ENCODE measurements at regions not wholly inside any gene's neighbourhood (a gene's known extent, or its start where the extent isn't known, plus 50 kb on each side); places are given as distances from the start of the nearest gene placed in this dataset.

DNA sequence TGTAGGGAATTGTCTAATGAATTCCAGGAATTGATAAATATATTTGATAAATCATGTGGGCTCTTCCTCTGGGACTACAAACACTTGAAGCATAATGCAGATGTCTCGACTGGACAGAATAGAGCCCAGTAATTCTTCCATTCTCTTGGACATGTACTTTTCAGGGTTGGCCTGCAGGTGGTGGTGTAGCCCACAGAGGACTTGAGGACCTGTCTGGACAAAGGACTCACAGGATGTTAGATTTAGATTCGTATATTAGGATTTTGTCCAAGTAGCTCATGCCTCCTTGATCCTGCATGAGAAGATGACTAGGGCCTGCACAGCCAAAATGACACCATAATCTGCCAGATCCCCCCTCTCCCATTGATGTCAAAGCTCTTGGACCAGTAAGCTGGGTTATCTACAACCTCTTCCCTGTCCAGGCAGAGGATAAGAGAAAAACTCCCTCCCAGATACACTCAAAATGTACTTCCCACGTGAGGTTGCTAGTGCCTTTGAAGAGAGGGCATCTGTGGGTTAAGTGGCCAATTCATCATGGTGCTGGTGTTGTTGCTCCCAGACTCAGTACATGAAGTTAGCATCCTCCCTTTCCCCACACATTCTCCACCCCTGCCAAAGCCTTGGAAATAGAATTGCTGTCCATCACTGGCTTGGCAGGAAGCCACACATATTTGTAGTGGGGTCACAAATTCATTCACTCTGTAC, 88.6 kb upstream of the ZNF280D start:
- Mint-ChIP-seq H3K27me3 (no peaks in the 10 kb centered on the region), H3K27ac (no peak overlapping the region), H3K9me3 (no peaks in the 10 kb centered on the region), H3K4me1 (no peaks in the 10 kb centered on the region), H3K36me3 (ENCODE audit: low read depth) (no peaks in the 10 kb centered on the region), H3K4me3 (no peak overlapping the region)
- peak; percentile 32 for DNase-seq
- CTCF ChIA-PET, result interaction anchor here (1.0 to 1.6 kb wide), 2 partner anchors 9 to 11 kb away, joined by 3 to 5 read pairs; no protein-coding TSS in a partner anchor
- POLR2A ChIA-PET, result no interaction called here

DNA sequence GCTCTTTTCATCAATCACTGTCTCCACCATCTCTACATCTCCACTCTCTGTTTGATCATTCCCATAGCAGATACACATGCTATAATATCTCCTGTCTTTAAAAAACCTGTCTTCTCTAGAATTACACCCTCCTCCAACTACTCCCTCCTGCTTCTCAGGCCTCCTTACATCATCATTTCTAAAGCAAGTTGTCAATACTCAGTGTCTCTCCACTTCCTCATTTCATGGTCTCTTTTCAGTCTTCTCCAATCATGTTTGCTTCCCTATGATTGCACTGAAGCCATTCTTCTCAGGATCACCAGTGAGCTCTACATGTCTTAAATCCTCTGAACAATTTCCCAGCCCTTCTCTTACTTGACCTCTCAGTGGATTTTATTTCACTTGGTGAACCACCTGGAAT, 87.0 kb upstream of the ZNF280D start:
- ChIA-PET POLR2A (no interaction called here), CTCF (no interaction called here)
- H3K27ac Mint-ChIP-seq, result no peak overlapping the region
- no peaks in the 10 kb centered on the region for H3K9me3 Mint-ChIP-seq
- H3K4me3 Mint-ChIP-seq, result no peak overlapping the region
- no peaks in the 10 kb centered on the region for H3K27me3 Mint-ChIP-seq
- H3K4me1 Mint-ChIP-seq, result no peaks in the 10 kb centered on the region
- no peak for DNase-seq
- H3K36me3 Mint-ChIP-seq (ENCODE audit: low read depth), result no peaks in the 10 kb centered on the region

GRCh38 chr15:56817321-56818080, 84.2 kb upstream of the ZNF280D start:
- H3K27ac Mint-ChIP-seq, result no peak overlapping the region
- no peak overlapping the region for H3K4me3 Mint-ChIP-seq
- CTCF ChIA-PET, result no interaction called here
- POLR2A ChIA-PET, result no interaction called here
- H3K9me3 Mint-ChIP-seq, result no peaks in the 10 kb centered on the region
- DNase-seq, result no peak
- peaks cover 3% of the 10 kb centered on the region for H3K4me1 Mint-ChIP-seq
- H3K27me3 Mint-ChIP-seq, result no peaks in the 10 kb centered on the region
- no peaks in the 10 kb centered on the region for H3K36me3 Mint-ChIP-seq (ENCODE audit: low read depth)

GRCh38 chr15:56816781-56817180, 83.5 kb upstream of the ZNF280D start:
- DNase-seq, result no peak
- Mint-ChIP-seq H3K4me3 (no peak overlapping the region), H3K36me3 (ENCODE audit: low read depth) (no peaks in the 10 kb centered on the region), H3K27me3 (no peaks in the 10 kb centered on the region), H3K9me3 (no peaks in the 10 kb centered on the region), H3K4me1 (peaks cover 3% of the 10 kb centered on the region), H3K27ac (no peak overlapping the region)
- ChIA-PET POLR2A (no interaction called here), CTCF (no interaction called here)

- Mint-ChIP-seq H3K4me1 (peaks cover 3% of the 10 kb centered on the region), H3K27me3 (no peaks in the 10 kb centered on the region), H3K9me3 (peaks cover 4% of the 10 kb centered on the region), H3K27ac (no peak overlapping the region), H3K36me3 (ENCODE audit: low read depth) (no peaks in the 10 kb centered on the region), H3K4me3 (no peak overlapping the region)
- ChIA-PET CTCF (no interaction called here), POLR2A (no interaction called here)
- DNase-seq, result no peak
Measured at GRCh38 chr15:56815247-56815646, 81.9 kb upstream of the ZNF280D start.

GRCh38 chr15:56814429-56814828, 81.1 kb upstream of the ZNF280D start:
- peaks cover 6% of the 10 kb centered on the region for H3K9me3 Mint-ChIP-seq
- H3K4me1 Mint-ChIP-seq, result peaks cover 3% of the 10 kb centered on the region
- CTCF ChIA-PET, result interaction anchor here (1.3 kb wide), 1 partner anchor 28 kb away, joined by 3 read pairs; no protein-coding TSS in a partner anchor
- no peaks in the 10 kb centered on the region for H3K27me3 Mint-ChIP-seq
- H3K27ac Mint-ChIP-seq, result no peak overlapping the region
- POLR2A ChIA-PET, result no interaction called here
- H3K36me3 Mint-ChIP-seq (ENCODE audit: low read depth), result no peaks in the 10 kb centered on the region
- no peak for DNase-seq
- H3K4me3 Mint-ChIP-seq, result no peak overlapping the region

DNA sequence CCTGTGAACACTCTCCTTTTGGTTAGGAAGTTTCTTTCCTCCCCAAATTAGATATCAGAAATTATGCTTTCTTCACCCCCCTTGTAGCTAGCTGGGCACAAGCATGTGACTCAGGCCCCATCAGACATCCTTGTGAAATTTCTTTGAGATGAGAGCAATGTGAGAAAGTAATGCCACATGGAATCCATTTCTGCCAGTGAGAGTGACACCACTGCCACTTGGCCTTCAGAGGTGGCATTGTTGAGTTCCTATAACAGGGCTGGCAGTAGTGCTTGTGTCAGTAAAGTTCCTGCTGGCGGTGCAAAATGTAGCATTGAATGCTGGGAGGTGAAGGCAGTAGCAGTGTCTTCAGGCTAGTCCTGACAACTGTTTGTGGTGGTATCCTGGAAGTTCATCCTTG, 80.7 kb upstream of the ZNF280D start:
- H3K27me3 Mint-ChIP-seq, result no peaks in the 10 kb centered on the region
- no peak overlapping the region for H3K27ac Mint-ChIP-seq
- peaks cover 10% of the 10 kb centered on the region for H3K9me3 Mint-ChIP-seq
- DNase-seq, result no peak
- H3K4me1 Mint-ChIP-seq, result peaks cover 3% of the 10 kb centered on the region
- no peak overlapping the region for H3K4me3 Mint-ChIP-seq
- CTCF ChIA-PET, result interaction anchor here (1.1 to 1.3 kb wide), 2 partner anchors 11 to 28 kb away, joined by 3 read pairs; no protein-coding TSS in a partner anchor
- no peaks in the 10 kb centered on the region for H3K36me3 Mint-ChIP-seq (ENCODE audit: low read depth)
- POLR2A ChIA-PET, result no interaction called here

GRCh38 chr15:56812961-56813360, 79.7 kb upstream of the ZNF280D start:
- Mint-ChIP-seq H3K4me1 (peaks cover 3% of the 10 kb centered on the region), H3K27ac (no peak overlapping the region), H3K36me3 (ENCODE audit: low read depth) (peaks cover 2% of the 10 kb centered on the region), H3K9me3 (peaks cover 20% of the 10 kb centered on the region), H3K4me3 (no peak overlapping the region), H3K27me3 (no peaks in the 10 kb centered on the region)
- ChIA-PET POLR2A (no interaction called here), CTCF (interaction anchor here (0.8 to 1.1 kb wide), 2 partner anchors 9 to 12 kb away, joined by 3 read pairs; no protein-coding TSS in a partner anchor)
- DNase-seq, result no peak

DNA sequence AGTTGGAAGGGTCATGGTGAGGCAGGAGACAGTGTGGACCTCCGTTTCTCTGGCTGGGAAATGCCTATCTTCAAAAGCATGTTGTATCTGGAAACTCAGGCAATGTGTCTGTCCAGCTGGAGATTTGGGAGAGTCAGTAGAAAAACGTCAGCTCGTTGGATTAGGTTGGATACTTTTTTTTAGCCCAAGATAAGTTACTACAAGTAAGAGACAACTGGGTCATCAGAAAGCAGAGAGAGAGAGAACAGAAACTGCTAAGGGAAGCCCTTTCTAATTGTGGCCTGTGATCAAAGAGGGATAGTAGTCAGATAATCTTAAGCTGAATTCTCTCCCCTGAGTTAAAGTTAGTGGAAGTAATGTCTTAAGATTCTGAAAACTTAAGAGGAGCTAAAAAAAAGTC, 78.9 kb upstream of the ZNF280D start:
- DNase-seq, result no peak
- Mint-ChIP-seq H3K4me1 (peaks cover 3% of the 10 kb centered on the region), H3K4me3 (no peak overlapping the region), H3K36me3 (ENCODE audit: low read depth) (peaks cover 2% of the 10 kb centered on the region), H3K27me3 (no peaks in the 10 kb centered on the region), H3K9me3 (peaks cover 24% of the 10 kb centered on the region), H3K27ac (no peak overlapping the region)
- ChIA-PET CTCF (interaction anchor here (0.8 kb wide), 1 partner anchor 10 kb away, joined by 3 read pairs; no protein-coding TSS in a partner anchor), POLR2A (interaction anchor here (0.6 kb wide), 1 partner anchor 460 kb away, joined by 3 read pairs; no protein-coding TSS in a partner anchor)

- Mint-ChIP-seq H3K27ac (no peak overlapping the region), H3K9me3 (peaks cover 24% of the 10 kb centered on the region)
- CTCF ChIA-PET, result no interaction called here
Measured at GRCh38 chr15:56811586-56811985, 78.3 kb upstream of the ZNF280D start.

GRCh38 chr15:56808160-56808559, 74.9 kb upstream of the ZNF280D start:
- Mint-ChIP-seq H3K36me3 (ENCODE audit: low read depth) (peaks cover 2% of the 10 kb centered on the region), H3K27me3 (peaks cover 4% of the 10 kb centered on the region), H3K4me1 (peaks cover 4% of the 10 kb centered on the region), H3K27ac (no peak overlapping the region), H3K4me3 (no peak overlapping the region), H3K9me3 (peaks cover 24% of the 10 kb centered on the region)
- ChIA-PET POLR2A (no interaction called here), CTCF (interaction anchor here (2.5 kb wide), 1 partner anchor 9 kb away, joined by 5 read pairs; no protein-coding TSS in a partner anchor)
- DNase-seq, result no peak

More at GRCh38 chr15:56811586-56811985, 78.3 kb upstream of the ZNF280D start:
- Mint-ChIP-seq H3K27me3 (no peaks in the 10 kb centered on the region), H3K4me3 (no peak overlapping the region), H3K36me3 (ENCODE audit: low read depth) (peaks cover 2% of the 10 kb centered on the region), H3K4me1 (peaks cover 3% of the 10 kb centered on the region)
- no peak for DNase-seq
- POLR2A ChIA-PET, result no interaction called here

- Mint-ChIP-seq H3K27ac (no peak overlapping the region), H3K4me1 (peaks cover 4% of the 10 kb centered on the region), H3K4me3 (no peak overlapping the region), H3K36me3 (ENCODE audit: low read depth) (peaks cover 2% of the 10 kb centered on the region), H3K9me3 (peaks cover 24% of the 10 kb centered on the region), H3K27me3 (peaks cover 9% of the 10 kb centered on the region)
- CTCF ChIA-PET, result interaction anchor here (1.0 kb wide), 1 partner anchor 123 kb away, joined by 3 read pairs; no protein-coding TSS in a partner anchor
- POLR2A ChIA-PET, result interaction anchor here (0.7 kb wide), 1 partner anchor 106 kb away, joined by 3 read pairs; no protein-coding TSS in a partner anchor
- DNase-seq, result no peak
Measured at GRCh38 chr15:56806148-56806536, 72.8 kb upstream of the ZNF280D start.

- peaks cover 20% of the 10 kb centered on the region for H3K9me3 Mint-ChIP-seq
- H3K36me3 Mint-ChIP-seq (ENCODE audit: low read depth), result peaks cover 2% of the 10 kb centered on the region
- H3K27me3 Mint-ChIP-seq, result peaks cover 10% of the 10 kb centered on the region
- DNase-seq, result no peak
- H3K27ac Mint-ChIP-seq, result no peak overlapping the region
- no peak overlapping the region for H3K4me3 Mint-ChIP-seq
- ChIA-PET POLR2A (interaction anchor here (0.7 kb wide), 1 partner anchor 105 kb away, joined by 3 read pairs; no protein-coding TSS in a partner anchor), CTCF (interaction anchor here (0.6 to 1.0 kb wide), 2 partner anchors 123 to 524 kb away, joined by 3 read pairs; no protein-coding TSS in a partner anchor)
- peaks cover 4% of the 10 kb centered on the region for H3K4me1 Mint-ChIP-seq
Measured at GRCh38 chr15:56805466-56806147, 72.3 kb upstream of the ZNF280D start.

All from activated CD4-positive, alpha-beta T cell treated with anti-CD3 and anti-CD28 coated beads, Interleukin-2, amount 10 ng/mL, durations not matched to agents 7 days and 5 days (primary cell).